GM12873 (cell line): ENCODE measurements at regions not wholly inside any gene's neighbourhood (a gene's known extent, or its start where the extent isn't known, plus 50 kb on each side); places are given as distances from the start of the nearest gene placed in this dataset.

Source experiments
- CTCF ChIP-seq: IDR thresholded peaks from 2 replicates; pipeline ENCODE4 v1.5.1; 2012; ENCODE audit warnings: low read depth, mild to moderate bottlenecking, moderate library complexity, low read length, control low read depth; ENCODE audit not compliant: insufficient read depth; ENCODE audit errors: missing control alignments

DNA sequence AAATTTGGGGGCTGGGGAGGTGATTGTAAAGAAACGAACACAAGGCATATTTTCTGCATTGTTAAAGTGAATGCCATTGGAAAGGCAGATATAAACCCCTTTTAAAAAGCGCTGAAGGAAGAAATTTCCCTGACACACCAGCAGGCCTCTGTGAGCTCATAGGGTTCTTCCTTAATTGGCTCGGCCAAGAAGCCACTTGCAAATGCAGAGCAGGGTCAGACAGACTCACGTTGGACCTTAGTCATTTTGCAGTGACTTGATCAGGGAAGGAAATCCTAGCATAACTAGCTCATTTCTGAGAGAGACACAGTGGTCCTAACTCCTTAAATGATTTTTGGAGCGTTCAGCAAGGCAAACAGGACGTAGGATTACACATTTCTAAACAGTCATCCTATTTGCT, 1461.4 kb downstream of the GATA3 start:
- no peak for TF ChIP-seq CTCF

- TF ChIP-seq CTCF: no peak
Observed at GRCh38 chr10:9535744-9536143, 1481.3 kb downstream of the GATA3 start.

- no peak for TF ChIP-seq CTCF
Observed at GRCh38 chr10:9545073-9545472, 1472.6 kb upstream of the CELF2 start.

DNA sequence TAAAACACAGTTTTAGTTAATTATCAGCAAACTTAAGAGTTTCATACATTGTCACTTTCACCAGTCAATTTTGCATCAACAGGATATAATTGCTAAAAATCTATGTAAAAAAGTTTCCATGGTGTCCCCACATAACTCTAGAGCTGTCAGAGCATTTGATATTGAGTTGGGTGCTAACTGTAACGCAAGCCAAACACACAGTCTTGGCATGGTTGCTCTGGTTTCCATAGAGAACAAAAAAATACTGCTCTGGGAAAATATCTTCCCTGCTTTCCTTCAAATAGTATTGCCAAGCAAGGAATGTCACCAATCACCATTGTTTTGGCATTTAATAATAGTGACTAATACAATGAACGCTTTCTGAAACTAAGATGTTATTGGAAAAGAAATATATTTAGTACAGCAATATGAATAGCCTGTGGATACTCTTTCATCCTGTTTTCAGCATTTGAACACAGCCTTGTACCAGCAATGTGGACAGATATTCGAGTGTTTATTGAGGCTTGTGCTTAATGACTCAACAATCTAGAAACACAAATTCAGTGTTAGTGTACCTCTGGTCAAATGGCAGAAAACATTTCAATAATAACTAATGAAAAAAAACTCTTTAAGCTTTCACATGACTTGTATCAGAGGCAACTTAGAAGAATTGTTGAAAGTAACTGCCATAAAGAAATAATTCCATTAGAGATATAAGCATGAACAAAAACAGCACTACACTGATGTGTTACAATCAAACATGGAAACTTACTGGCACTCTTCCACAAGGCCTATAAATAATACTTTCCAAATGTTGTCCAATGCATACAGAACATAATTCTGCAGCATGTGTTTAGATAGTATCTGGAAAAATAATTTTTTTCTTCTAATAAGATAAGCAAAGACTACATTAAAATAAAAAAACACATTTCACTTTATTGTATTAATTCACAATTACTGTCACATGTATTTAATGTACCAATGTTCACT, 1469.5 kb upstream of the CELF2 start:
- no peak for TF ChIP-seq CTCF

DNA sequence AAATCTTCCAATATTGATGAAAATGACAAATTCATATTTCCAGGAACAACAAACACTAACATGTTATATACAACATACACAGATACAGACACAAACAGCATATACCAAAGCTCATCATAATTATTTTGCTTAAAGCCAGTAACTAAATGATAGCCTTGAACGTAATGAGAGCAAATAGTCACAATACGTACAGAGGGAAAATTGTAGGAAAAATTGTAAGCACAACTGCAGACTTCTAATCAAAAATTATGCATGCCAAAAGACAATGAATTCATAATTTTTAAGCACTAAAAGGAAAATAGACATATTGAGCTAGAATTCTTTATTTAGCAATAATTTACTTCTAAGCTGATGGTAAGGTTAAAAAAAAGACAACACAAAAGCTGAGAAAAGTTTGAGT, 1466.9 kb upstream of the CELF2 start:
- TF ChIP-seq CTCF: no peak

GRCh38 chr10:9554321-9554720, 1463.4 kb upstream of the CELF2 start:
- TF ChIP-seq CTCF: no peak

GRCh38 chr10:9560976-9561375, 1456.7 kb upstream of the CELF2 start:
- TF ChIP-seq CTCF: no peak
